RWPE1 (cell line): ENCODE measurements at regions not wholly inside any gene's neighbourhood (a gene's known extent, or its start where the extent isn't known, plus 50 kb on each side); places are given as distances from the start of the nearest gene placed in this dataset.

ENCODE experiments used
- CTCF ChIA-PET: fragments of 350-600 bp; sonication (Branson Sonifier 250); formaldehyde crosslinking; extraction: SDS; loops from one replicate; lab custom pipeline; 2021; lab: Yijun Ruan, JAX
- POLR2A ChIA-PET: fragments of 400-600 bp; formaldehyde crosslinking; extraction: SDS; loops from one replicate; lab custom pipeline; 2020; ENCODE audit warnings: antibody characterized with exemption; ENCODE audit not compliant: low non-redundant PET; lab: Yijun Ruan, JAX
- DNase-seq: peaks from one replicate; pipeline ENCODE4 v3.0.0; 2012; ENCODE audit warnings: low spot score
- H3K27ac ChIP-seq: fragments of 450-650 bp; 2 replicates; pipeline ENCODE4 v1.5.1; 2017
- CTCF ChIP-seq: fragments of 450-650 bp; conservative IDR thresholded peaks from 2 replicates; pipeline ENCODE4 v1.5.1; 2017; ENCODE audit warnings: low read depth, mild to moderate bottlenecking

- CTCF ChIA-PET, result no interaction called here
- POLR2A ChIA-PET, result no interaction called here
- no peak for DNase-seq
- no peak overlapping the region for H3K27ac ChIP-seq
- no peak for TF ChIP-seq CTCF
Observed at GRCh38 chr11:28924004-28924403, 815.8 kb downstream of the METTL15 start.

DNA sequence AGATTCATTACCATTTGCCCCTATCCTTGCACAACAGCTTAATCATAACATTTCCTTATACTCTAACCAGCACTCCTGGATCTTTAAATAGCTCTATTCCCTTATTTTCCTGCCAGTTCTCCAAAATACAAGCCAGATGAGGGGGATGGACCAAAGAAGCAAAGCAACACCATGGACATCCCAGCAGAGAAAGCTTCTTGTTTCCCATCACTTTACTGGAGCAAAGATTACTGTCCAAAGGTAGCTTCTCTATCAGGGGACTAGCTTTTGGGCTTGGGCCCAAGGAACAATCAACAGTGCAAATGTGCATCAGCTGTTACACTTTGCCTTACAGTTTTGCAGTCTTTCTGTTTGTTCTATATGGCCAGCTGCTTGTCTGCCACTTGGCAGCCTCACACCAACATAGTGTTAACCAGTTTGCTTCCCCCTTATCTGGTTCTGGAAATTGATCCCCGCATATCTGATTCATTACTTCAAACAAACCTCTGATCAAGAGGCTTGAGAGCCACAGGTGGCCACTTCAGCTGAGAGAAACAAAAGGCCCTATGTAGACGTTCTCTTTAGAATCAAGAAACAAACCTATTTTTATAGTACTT, 814.3 kb downstream of the METTL15 start:
- TF ChIP-seq CTCF, result no peak
- H3K27ac ChIP-seq, result no peak overlapping the region
- DNase-seq, result no peak
- POLR2A ChIA-PET, result no interaction called here
- CTCF ChIA-PET, result no interaction called here

GRCh38 chr11:28919194-28919593, 811.0 kb downstream of the METTL15 start:
- ChIA-PET POLR2A (no interaction called here), CTCF (interaction anchor here (0.6 to 0.7 kb wide), 2 partner anchors 50 to 1354 kb away, joined by 3 read pairs; no protein-coding TSS in a partner anchor)
- no peak for TF ChIP-seq CTCF
- peak; percentile 42 for DNase-seq
- H3K27ac ChIP-seq, result no peak overlapping the region

- no peak overlapping the region for H3K27ac ChIP-seq
- DNase-seq, result no peak
- ChIA-PET POLR2A (no interaction called here), CTCF (no interaction called here)
- no peak for TF ChIP-seq CTCF
Observed at GRCh38 chr11:28913883-28914282, 805.7 kb downstream of the METTL15 start.

DNA sequence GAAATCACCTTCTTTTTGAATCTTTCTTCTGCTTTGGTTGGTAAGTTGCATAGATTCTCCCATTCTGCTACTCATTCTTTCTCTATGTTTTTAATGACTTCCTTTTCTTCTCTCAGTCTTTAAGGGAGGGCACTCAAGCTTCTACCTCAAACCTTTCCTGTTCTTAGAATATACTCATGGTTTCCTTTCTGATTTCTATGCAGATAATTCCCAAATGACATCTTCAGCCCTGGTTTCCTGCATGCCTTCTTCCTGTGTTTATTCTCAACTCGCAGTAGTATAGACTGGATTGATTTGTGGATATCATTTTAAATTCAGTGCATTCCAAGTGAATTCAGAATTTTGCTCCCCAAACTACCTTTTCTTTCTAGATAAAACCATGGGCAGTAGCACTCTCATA, 803.6 kb downstream of the METTL15 start:
- DNase-seq, result no peak
- TF ChIP-seq CTCF, result no peak
- ChIA-PET POLR2A (no interaction called here), CTCF (interaction anchor here (0.5 kb wide), 1 partner anchor 826 kb away, joined by 3 read pairs; no protein-coding TSS in a partner anchor)
- H3K27ac ChIP-seq, result no peak overlapping the region

DNA sequence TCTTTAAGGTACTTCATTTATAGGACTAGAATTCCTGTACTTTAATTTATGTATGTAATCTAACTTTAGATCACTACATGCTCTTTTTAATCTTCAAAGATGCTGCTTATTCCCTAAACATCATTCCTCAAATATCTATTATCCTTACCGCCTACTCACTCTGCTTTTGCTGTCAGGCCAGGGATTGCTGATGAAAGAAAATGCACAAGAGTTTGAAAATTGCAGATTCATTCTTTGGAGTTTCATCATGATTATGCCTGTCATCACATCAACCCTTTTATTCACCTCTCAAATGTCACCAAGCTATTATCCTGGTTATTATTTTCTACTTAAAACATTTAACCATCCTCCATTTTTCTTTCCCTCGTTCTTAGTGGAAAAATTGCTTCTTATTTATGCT, 802.7 kb downstream of the METTL15 start:
- no peak for DNase-seq
- POLR2A ChIA-PET, result no interaction called here
- TF ChIP-seq CTCF, result no peak
- CTCF ChIA-PET, result no interaction called here
- no peak overlapping the region for H3K27ac ChIP-seq

GRCh38 chr11:28903716-28904115, 795.5 kb downstream of the METTL15 start:
- DNase-seq, result no peak
- ChIA-PET CTCF (interaction anchor here (0.5 to 0.8 kb wide), 2 partner anchors 27 to 1612 kb away, joined by 3 to 5 read pairs; no protein-coding TSS in a partner anchor), POLR2A (no interaction called here)
- TF ChIP-seq CTCF, result no peak
- no peak overlapping the region for H3K27ac ChIP-seq
